Glutamatergic neuron (in vitro differentiated cells): ENCODE measurements at regions not wholly inside any gene's neighbourhood (a gene's known extent, or its start where the extent isn't known, plus 50 kb on each side); places are given as distances from the start of the nearest gene placed in this dataset.

Experiments
- DNase-seq: peaks from one replicate; pipeline ENCODE4 v3.0.0; 2022
- H3K27ac Mint-ChIP-seq: one replicate; pipeline ENCODE4 v1.8.0; 2020; ENCODE audit warnings: mild to moderate bottlenecking, mixed read lengths, inconsistent platforms; ENCODE audit not compliant: unreplicated experiment
- H3K27me3 Mint-ChIP-seq: one replicate; pipeline ENCODE4 v1.8.0; 2020; ENCODE audit warnings: mild to moderate bottlenecking, moderate library complexity, mixed read lengths, inconsistent platforms; ENCODE audit not compliant: unreplicated experiment
- H3K36me3 Mint-ChIP-seq: one replicate; pipeline ENCODE4 v1.8.0; 2020; ENCODE audit warnings: mild to moderate bottlenecking, mixed read lengths, inconsistent platforms; ENCODE audit not compliant: unreplicated experiment
- H3K4me1 Mint-ChIP-seq: one replicate; pipeline ENCODE4 v1.8.0; 2020; ENCODE audit warnings: mild to moderate bottlenecking, low read depth, mixed read lengths, inconsistent platforms; ENCODE audit not compliant: unreplicated experiment
- H3K4me3 Mint-ChIP-seq: one replicate; pipeline ENCODE4 v1.8.0; 2020; ENCODE audit warnings: mild to moderate bottlenecking, mixed read lengths, inconsistent platforms; ENCODE audit not compliant: unreplicated experiment
- H3K9me3 Mint-ChIP-seq: one replicate; pipeline ENCODE4 v1.8.0; 2020; ENCODE audit warnings: mild to moderate bottlenecking, moderate library complexity, mixed read lengths, inconsistent platforms; ENCODE audit not compliant: unreplicated experiment
- TF ChIP-seq, protein P1 (sequence below): fragments of 200-600 bp; sonication (generic); IDR thresholded peaks from one replicate; pipeline ENCODE4 v1.5.0; 2021; ENCODE audit not compliant: partially characterized antibody, unreplicated experiment

DNA sequence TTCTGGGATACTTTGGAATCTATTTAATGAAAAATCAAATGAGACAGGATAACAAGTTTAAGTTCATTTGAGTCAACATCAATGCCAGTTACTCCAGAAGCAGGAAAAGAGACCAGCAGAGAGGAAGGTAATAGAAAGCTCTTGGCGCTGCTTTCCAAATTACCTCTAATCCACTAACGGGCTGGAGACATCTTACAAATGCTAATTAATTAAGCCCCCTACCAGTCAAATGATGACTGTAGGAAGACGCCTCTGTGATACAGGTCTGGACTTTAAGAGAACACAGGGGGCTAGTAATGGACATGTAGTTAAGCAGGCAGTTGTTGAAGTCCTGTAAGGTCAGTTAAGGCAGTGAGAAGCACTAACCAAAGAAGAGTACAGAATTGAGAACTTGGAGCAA is 65.3 kb upstream of the HTR4 start:
- Mint-ChIP-seq H3K4me3 (no peak overlapping the region), H3K27ac (no peak overlapping the region), H3K27me3 (no peaks in the 10 kb centered on the region), H3K4me1 (no peaks in the 10 kb centered on the region), H3K36me3 (no peaks in the 10 kb centered on the region), H3K9me3 (no peaks in the 10 kb centered on the region)
- TF ChIP-seq, protein P1, sequence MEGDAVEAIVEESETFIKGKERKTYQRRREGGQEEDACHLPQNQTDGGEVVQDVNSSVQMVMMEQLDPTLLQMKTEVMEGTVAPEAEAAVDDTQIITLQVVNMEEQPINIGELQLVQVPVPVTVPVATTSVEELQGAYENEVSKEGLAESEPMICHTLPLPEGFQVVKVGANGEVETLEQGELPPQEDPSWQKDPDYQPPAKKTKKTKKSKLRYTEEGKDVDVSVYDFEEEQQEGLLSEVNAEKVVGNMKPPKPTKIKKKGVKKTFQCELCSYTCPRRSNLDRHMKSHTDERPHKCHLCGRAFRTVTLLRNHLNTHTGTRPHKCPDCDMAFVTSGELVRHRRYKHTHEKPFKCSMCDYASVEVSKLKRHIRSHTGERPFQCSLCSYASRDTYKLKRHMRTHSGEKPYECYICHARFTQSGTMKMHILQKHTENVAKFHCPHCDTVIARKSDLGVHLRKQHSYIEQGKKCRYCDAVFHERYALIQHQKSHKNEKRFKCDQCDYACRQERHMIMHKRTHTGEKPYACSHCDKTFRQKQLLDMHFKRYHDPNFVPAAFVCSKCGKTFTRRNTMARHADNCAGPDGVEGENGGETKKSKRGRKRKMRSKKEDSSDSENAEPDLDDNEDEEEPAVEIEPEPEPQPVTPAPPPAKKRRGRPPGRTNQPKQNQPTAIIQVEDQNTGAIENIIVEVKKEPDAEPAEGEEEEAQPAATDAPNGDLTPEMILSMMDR, result no peak
- no peak for DNase-seq

DNA sequence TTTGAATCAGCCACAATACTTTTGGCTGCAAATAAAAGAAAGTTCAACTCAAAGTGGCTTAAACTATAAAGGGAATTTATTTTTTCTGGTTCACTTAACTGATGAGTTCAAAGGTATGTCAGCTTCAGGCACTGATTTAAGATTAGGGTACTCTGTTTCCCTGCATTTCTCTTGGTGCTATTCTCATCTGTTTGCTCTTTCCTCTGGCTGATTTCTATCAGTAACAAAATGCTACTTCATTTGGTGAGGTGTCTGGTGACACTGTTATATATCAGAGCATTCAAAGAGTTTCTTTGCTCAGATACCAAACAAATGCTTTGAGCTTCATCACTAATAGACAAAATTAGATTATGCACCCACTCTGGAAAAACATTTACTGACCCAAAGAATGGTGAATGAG is 65.9 kb upstream of the HTR4 start:
- Mint-ChIP-seq H3K4me1 (no peaks in the 10 kb centered on the region), H3K27ac (no peak overlapping the region), H3K9me3 (no peaks in the 10 kb centered on the region), H3K27me3 (no peaks in the 10 kb centered on the region), H3K36me3 (no peaks in the 10 kb centered on the region), H3K4me3 (no peak overlapping the region)
- DNase-seq, result no peak
- TF ChIP-seq, protein P1, result no peak

DNA sequence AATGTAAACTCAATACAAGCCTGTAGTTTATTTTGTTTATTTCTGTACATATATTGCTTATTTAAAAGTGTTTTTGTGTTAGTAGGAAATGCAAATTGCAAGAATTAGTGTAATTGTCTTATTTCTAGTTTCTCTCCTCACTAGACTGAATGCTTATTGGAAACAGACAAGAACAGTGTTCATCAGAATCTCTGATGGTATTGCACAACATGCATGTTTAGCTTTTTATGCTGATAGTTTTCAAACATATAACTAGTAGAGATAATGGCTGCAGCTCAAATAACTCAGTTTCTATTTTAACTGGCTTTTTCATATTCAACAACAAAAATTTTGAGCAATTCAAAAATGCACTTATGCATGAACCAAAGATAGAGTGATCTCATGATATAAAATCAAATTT is 68.8 kb upstream of the HTR4 start:
- H3K4me1 Mint-ChIP-seq, result no peaks in the 10 kb centered on the region
- H3K9me3 Mint-ChIP-seq, result no peaks in the 10 kb centered on the region
- H3K36me3 Mint-ChIP-seq, result no peaks in the 10 kb centered on the region
- TF ChIP-seq, protein P1, result no peak
- H3K27ac Mint-ChIP-seq, result no peak overlapping the region
- DNase-seq, result no peak
- H3K4me3 Mint-ChIP-seq, result no peak overlapping the region
- H3K27me3 Mint-ChIP-seq, result no peaks in the 10 kb centered on the region

DNA sequence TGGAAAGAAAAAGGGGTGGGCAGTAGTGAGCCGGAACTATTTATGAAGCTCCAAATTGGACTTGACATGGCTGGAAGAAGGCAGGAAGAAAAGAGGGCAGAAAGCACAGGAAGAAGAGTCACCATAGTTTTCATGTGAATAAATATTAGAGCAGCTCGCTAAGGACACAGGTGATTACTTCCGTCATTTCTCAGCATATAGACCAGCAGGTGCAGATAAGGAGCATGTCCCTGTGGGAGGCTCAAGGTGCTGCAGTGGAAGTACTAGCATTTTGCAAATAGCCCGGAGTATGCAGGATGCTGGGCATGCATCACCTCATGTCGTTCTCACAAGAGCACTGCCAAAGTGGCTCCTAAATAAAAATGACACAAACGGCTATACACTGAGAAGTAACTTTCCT is 71.3 kb upstream of the HTR4 start:
- H3K27me3 Mint-ChIP-seq, result no peaks in the 10 kb centered on the region
- H3K4me1 Mint-ChIP-seq, result peaks cover 3% of the 10 kb centered on the region
- no peaks in the 10 kb centered on the region for H3K36me3 Mint-ChIP-seq
- no peak overlapping the region for H3K27ac Mint-ChIP-seq
- no peak for DNase-seq
- TF ChIP-seq, protein P1, result no peak
- no peaks in the 10 kb centered on the region for H3K9me3 Mint-ChIP-seq
- no peak overlapping the region for H3K4me3 Mint-ChIP-seq

DNA sequence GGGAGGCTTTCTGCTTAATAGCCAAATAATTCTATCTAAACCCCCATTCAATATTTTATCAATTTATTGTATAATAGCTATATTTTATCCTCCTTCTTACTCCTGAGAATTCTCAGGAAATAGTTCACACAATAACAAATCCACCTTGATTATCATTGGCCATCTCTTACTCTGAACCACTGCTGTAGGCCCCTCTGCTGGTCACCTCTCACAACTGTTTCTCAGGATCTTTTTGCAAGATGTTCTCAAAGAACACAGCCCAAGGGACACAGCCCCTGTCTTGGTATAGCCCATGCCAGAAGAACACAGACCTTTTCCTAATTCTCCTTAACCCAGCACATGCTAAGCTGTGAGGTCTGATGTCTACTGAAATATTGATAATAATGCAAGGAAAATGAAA is 74.9 kb upstream of the HTR4 start:
- DNase-seq, result no peak
- Mint-ChIP-seq H3K9me3 (no peaks in the 10 kb centered on the region), H3K36me3 (no peaks in the 10 kb centered on the region), H3K4me3 (no peak overlapping the region), H3K27me3 (no peaks in the 10 kb centered on the region), H3K27ac (no peak overlapping the region), H3K4me1 (peaks cover 3% of the 10 kb centered on the region)
- TF ChIP-seq, protein P1, result no peak
